Retinal pigment epithelial cell (primary cell): ENCODE measurements at regions not wholly inside any gene's neighbourhood (a gene's known extent, or its start where the extent isn't known, plus 50 kb on each side); places are given as distances from the start of the nearest gene placed in this dataset.

ENCODE experiments used
- DNase-seq: peaks from one replicate; pipeline ENCODE4 v3.0.0-alpha.2; 2010; ENCODE audit warnings: low read depth
- H3K4me3 ChIP-seq: 2 replicates; pipeline ENCODE4 v1.5.1; 2011; ENCODE audit warnings: mild to moderate bottlenecking, low read length, control low read depth, moderate library complexity
- TF ChIP-seq, protein P1 (sequence below): conservative IDR thresholded peaks from 2 replicates; pipeline ENCODE4 v1.5.1; 2011; ENCODE audit warnings: low read depth, low read length, control low read depth, inconsistent platforms

DNA sequence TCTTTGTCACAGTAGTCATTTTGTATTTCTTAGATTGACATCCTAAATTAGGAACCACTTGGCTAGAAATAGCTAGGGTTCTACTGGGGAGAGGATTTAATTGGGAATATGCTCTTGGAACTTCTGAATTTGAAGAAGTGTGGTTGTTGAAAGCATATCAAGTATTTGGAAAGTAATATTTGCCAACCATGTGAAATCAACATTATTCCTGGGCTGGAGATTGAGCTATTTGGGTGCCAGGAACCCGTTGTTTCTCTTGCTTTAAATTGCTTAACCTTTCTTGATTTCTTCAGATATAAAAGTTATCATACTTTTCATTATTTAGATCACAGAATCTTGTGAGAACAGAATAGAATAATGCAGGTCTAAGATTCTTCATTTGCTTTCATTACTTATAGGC, 178.4 kb upstream of the ELL2 start:
- TF ChIP-seq, protein P1, sequence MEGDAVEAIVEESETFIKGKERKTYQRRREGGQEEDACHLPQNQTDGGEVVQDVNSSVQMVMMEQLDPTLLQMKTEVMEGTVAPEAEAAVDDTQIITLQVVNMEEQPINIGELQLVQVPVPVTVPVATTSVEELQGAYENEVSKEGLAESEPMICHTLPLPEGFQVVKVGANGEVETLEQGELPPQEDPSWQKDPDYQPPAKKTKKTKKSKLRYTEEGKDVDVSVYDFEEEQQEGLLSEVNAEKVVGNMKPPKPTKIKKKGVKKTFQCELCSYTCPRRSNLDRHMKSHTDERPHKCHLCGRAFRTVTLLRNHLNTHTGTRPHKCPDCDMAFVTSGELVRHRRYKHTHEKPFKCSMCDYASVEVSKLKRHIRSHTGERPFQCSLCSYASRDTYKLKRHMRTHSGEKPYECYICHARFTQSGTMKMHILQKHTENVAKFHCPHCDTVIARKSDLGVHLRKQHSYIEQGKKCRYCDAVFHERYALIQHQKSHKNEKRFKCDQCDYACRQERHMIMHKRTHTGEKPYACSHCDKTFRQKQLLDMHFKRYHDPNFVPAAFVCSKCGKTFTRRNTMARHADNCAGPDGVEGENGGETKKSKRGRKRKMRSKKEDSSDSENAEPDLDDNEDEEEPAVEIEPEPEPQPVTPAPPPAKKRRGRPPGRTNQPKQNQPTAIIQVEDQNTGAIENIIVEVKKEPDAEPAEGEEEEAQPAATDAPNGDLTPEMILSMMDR = no peak
- DNase-seq = no peak
- H3K4me3 ChIP-seq = no peak overlapping the region

DNA sequence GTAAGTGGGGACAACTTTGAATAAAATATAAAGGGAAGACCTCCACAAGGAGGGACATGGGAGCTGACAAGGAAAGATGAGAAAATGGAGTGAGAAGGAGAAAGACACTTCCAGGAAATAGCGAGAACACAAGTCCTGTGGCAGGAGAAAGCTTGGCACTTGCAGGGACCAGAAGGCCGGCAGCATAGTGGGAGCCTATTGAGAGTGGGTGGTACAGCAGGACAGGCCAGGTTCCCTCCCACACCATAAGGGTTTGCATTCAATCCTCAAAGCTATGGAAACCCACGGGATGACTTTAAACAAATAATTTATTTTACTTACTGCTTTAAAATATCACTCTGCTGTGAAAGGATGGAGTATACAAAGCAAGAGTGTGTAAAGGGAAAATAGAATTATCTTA, 173.2 kb upstream of the ELL2 start:
- no peak for DNase-seq
- H3K4me3 ChIP-seq = no peak overlapping the region
- TF ChIP-seq, protein P1 = no peak

DNA sequence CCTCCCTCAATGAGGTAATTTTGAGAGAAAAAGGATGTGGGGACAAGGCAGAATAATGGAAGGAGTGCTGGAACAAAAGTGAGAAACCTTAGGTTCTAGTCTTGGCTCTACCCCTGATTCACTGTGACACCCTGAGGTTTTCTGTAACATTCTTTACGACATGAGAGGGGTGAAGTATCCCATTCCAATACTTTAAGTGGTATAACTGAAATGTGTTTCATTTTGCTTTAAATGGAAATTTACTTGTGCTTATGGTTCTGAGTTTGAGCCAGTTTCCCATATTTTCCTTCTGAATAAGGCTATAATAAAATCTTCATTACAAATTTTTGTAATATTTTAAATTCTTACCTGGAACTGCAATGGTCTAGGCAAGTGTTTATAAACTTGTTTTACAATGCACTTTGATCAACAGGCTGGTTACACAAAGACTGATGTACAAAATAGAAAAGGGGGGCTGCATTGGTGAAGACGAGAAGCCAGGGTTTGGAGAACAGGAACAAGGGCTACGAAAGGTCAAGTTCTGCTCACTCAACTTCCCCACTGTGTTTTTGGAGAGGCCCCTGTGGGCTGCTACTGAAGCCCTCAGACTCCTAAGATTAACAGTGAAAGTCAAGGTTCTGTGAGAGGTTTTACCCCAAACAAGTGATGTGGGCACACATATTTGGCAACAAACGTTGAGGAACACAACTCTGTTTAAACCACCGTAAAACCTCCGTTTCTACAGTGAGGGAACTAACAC, 171.9 kb upstream of the ELL2 start:
- H3K4me3 ChIP-seq = no peak overlapping the region
- TF ChIP-seq, protein P1 = no peak
- no peak for DNase-seq

DNA sequence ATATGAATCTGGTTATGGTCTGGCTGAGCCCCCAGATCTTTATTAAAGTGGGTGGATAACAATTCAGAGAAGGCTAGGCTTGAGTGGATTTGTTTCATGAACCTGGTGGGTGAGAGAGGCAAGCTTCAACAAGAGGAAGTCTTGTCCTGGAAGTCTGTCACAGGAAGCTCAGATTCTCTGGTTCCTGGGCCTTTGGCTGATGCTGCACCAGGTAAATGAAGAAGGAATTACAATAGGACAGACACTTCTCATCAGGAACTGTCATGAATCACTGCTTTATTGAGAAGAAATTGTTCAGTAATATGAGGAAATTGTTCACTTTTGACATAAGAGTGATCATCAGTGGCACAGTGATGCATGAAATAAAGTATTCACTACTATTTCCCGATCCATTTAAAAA, 167.6 kb upstream of the ELL2 start:
- TF ChIP-seq, protein P1 = no peak
- no peak overlapping the region for H3K4me3 ChIP-seq
- DNase-seq = no peak

DNA sequence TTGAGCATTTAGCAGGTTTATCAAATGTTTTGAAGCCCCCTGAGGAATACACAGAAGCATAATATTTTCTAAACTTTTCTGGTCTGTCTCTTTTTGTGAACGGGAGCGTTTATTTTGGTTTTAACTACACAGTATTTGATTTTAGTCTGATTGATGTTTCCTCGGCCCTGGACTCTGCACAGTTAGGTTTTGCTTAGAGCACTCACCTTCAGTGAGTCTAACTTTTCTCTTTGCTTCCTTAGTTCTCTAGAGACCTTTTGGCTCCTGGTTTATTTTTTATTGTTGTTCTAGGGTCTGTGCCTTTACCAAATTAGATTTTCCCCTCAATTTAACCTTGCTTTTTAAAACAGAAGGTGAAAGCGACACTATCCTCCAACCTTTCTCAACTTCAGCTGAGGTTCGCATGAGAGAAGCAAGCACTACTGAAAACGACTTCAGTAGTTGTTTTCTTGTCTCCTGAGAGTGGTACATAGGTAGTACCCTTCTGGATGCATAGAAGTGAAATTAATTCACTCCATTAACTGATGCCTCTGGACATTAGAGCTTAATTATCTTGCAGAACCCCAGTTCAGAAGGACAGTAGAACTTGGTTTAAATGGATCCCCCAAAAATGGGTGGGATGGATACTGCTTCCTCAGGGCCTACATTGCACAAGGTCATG, 166.7 kb upstream of the ELL2 start:
- H3K4me3 ChIP-seq = no peak overlapping the region
- TF ChIP-seq, protein P1 = no peak
- no peak for DNase-seq

DNA sequence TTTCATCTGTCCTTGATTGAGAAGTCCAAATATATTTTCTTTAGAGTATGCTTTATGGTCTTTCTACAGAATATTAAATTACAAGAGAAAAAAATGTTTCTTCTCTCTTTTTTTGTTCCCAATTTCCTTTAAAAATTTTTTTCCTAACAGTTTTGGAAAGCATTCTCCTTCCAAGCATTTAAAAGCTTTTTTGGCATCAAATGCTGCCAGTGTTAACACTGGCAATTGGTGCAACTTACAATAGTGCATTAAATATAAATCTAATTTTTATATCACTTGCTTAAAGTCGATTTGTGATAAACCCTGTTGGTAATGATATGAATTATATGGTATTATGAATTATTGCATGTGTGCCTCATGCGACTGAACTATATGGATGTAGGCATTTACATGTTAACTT, 165.9 kb upstream of the ELL2 start:
- DNase-seq = no peak
- H3K4me3 ChIP-seq = no peak overlapping the region
- TF ChIP-seq, protein P1 = no peak
